GM21367 (cell line): ENCODE measurements at regions not wholly inside any gene's neighbourhood (a gene's known extent, or its start where the extent isn't known, plus 50 kb on each side); places are given as distances from the start of the nearest gene placed in this dataset.
"Not testable (repeated sequence)": the region's sequence is repeated elsewhere in the genome, so short reads cannot be mapped to it uniquely, and the experiment has no call there.

Source experiments
- ATAC-seq: cut with Tn5 transposase; IDR thresholded peaks from one replicate; pipeline ENCODE4 v1.9.1; 2021; ENCODE audit not compliant: unreplicated experiment

DNA sequence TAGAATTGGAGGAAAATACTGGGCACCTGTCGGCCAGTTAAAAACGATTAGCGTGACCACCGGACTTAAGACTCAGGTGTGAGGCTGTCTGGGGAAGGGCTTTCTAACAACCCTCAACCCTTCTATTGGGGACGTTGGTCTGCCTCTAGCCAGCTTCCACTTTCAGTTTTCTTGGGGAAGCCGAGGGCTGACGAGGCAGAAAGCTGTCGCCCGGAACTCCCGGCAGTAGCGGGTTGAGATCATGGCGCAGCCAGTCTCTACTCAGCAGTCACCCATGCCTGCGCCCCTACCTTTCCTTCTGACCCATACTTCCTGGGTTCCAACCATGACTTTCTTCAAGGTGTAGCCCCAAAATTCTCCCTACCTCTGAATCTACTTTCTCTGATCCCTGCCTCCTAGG lies 1424.1 kb downstream of the SLITRK1 start:
- no peak for ATAC-seq

DNA sequence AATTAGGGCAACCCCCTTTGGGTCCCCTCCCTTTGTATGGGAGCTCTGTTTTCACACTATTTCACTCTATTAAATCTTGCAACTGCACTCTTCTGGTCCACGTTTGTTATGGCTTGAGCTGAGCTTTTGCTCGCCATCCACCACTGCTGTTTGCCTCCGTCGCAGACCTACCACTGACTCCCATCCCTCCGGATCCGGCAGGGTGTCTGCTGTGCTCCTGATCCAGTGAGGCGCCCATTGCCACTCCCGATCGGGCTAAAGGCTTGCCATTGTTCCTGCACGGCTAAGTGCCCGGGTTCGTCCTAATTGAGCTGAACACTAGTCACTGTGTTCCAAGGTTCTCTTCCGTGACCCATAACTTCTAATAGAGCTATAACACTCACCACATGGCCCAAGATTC lies 1424.7 kb downstream of the SLITRK1 start:
- ATAC-seq, result not testable (repeated sequence)

DNA sequence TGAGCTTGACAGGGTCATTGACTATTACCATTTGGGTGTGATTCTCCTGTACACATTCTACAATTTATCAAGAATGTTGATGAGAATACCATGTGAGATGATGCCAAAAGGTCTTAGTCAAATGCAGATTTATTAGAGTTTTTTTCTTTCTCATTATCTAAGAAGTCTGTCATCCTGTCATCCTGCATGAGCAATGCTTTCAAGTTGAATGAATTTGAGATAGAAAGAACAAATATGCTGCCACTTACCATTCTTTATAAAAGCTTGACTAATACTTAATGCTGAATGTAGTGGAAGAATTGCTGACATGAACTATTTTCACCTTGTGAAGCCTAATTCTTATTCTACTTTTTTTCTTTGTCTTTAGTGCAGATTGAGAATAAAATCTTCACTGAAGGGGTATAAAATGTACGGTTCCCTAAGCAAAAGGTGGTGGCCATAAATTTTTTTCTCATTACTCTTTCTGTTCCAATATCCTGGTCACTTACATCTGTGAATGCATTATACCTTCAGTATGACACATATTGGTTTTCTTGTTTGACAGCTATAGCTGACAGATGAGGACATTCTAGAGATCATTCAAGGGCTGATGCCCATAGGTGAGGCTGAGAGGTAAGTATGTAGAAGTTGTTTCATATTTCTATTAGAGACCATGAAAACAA lies 1434.7 kb downstream of the SLITRK1 start:
- ATAC-seq, result no peak

DNA sequence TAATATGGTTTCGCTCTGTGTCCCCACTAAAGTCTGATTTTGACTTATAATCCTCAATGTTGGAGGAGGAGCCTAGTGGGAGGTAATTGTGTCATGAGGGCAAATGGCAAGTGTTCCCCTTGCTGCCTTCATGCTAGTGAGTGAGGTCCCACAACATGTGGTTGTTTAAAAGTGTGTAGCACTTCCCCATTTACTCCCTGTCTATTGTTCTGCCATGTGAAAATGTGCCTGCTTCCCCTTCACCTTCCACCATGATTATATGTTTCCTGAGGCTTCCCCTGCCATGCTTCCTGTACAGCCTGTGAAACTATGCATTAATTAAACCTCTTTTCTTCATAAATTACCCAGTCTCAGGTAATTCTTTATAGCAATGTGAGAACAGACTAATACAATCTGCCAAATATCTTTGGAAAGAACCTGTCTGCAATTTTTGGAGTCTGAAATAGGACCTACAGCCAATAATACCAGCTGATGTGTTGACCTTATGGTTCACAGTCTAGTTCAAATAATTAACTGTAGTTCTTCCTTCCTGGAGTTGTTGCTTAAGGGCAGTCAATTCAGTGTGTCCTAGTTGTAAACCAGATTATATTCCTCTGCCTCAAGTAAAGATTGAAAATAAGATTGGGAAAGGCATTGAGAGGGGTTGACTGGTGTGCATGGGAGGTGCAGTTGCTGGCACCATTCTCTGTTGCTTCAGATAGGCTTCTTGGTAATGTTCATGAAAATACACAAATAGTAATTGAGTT lies 1442.9 kb downstream of the SLITRK1 start:
- no peak for ATAC-seq

DNA sequence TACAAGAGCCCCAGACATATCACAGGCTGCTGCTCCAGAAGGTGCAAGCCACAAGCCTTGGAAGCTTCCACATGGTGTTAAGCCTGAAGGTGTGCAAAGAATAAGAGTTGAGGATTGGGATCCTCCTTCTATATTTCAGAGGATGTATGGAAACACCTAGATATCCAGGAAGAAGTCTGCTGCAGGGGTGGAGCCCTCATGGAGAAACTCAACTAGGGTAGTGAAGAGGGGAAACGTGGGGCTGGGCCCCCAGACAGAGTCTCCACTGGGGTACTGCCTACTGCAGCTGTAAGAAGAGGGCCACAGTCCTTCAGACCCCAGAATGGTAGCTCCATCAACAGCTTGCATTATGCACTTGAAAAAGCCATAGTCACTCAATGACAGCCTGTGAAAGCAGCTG lies 1444.0 kb downstream of the SLITRK1 start:
- ATAC-seq, result no peak

DNA sequence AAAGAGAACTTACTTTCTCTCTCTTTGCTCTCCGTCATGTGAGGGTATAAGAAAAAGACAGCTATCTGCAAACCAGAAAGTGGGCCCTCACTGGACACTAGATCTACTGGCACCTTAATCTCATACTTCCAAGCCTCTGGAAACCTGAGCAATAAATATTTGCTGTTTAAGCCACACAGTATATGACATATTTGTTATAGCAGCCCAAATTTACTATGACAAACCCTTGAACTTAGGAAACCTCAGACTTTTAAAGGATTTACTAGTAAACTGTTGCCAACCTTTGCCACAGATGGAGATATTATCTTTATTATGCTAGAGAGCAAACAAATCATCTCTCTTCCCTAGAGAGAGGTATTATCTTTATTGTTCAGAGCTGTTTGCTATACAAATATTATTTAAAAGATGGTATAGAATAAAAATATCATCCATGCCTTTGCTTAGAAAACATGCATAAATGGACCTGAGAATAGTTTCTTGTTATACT lies 1446.1 kb downstream of the SLITRK1 start:
- ATAC-seq, result no peak

DNA sequence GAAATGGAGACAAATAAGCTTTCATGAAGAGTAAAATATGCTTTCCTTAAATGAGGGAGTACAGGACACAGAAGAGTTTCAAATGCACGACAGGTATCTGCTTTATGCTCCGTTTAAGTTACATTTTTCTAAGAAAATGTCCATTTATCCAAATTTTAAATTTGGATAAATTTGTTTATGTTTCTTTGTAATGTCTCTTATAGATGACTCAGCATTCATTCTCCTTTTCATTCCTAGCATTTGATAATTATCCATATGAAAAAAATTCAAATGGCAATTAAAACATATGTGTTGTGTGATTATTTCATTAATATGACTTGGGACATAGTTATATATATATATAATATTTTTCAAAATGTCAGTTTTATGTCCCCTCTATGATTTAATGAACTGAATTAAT lies 1449.3 kb downstream of the SLITRK1 start:
- no peak for ATAC-seq

DNA sequence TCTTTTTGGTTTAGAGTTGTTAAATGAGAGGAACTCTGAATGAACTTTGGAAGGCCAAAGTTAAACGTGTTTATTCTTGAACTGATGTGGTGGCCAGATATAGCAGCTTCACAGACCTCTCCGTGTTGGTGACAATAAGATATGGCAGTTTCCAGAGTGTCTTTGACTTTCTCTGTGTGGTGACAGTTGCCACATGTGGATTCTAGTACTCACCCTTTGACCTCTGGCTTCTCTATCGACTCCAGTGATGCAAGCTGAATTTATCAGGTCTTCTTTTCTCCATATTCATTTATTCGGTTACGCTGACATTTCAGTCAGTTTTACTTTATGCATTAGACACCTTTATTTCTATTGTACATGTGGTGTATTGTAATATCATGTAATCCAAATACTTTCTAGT lies 1469.5 kb downstream of the SLITRK1 start:
- ATAC-seq, result no peak

DNA sequence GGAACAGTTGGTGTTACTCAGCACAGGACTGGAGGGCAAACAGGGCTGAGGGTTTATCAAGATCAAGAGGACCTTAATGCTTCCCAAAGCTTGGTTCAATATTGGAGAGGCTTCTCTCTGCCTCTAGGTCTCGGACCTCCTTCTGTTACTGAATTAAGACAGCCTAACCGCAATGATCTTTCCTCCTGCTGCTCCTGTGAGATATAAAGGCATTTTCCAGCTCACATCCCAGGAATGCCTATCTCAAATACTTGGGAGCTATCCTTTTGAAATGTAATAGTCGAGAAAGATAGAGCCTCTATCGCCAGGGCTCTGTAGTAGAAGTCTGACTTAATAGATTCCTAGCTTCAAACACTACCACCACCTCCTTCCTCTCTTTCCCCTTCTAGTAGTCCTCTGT lies 1475.0 kb downstream of the SLITRK1 start:
- no peak for ATAC-seq

DNA sequence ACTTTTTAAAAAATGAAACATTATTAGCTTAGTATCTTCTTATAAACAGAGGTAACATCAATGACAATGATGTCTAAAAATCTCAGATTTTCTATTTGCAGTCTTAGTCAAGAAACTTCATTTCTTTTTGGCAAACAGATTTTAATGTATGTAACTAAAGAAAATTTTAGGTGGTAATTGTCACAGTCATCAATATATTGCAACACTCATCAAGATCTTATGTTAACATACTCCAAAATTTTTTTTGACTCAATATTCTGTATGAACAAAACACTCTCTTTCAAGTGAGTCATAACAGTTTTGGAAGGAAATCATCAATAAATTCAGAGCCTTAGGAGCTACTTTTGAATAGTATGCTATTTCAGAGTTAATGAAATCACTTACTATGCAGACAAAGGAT lies 1507.6 kb downstream of the SLITRK1 start:
- ATAC-seq, result no peak

DNA sequence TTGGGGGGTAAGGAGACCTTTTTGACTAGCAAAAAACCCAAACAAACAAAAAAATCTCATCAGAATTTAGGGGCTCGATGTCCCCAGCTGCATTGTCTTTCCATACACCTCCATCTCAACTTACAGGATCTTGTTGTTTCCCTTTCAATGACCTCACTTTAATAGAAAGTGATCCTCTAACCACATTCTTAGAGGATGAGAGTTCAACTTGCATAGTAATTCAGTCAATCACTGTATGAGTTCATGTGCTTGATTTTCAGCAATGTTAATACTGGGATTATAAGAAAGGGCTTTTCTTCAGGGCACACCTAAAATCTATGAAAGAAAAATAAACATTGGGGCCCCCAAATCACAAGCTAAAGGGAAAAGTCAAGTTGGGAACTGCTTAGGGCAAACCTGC lies 1512.0 kb downstream of the SLITRK1 start:
- no peak for ATAC-seq

DNA sequence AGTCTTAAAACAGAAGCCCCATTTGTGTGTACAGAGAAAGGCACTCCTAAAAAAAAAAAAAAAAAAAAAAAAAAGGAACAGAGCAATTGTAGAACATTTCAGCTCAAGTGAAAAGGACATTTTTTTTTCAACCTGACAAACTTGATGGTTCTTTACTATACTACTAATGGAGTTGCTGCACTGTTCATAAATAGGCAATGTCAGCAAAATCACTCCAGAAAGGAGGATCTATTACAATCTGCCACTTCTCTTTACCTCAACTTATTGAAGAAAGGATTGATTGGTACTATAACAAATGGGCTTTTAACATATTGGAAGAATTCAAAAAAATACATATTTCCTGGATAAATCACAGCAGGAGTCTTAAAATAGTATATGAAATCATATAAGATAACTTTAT lies 1517.7 kb downstream of the SLITRK1 start:
- no peak for ATAC-seq

DNA sequence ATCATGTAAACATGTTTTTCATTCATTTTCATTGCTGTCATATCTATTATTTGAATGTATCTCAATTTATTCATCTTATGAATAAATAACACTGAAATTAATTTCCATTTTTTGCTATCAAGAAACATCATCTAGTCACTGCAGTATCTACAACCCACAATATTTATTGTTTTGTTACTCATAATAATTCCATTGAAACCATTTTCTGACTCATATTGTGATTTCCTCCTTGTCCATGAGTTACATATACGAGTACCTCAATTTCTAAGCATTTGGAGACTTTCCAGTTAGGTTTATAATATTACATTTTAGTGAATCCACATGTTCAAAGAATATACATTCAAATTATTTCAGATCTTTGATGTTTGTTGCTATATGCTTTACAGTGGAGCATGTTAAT lies 1524.0 kb downstream of the SLITRK1 start:
- ATAC-seq, result no peak

DNA sequence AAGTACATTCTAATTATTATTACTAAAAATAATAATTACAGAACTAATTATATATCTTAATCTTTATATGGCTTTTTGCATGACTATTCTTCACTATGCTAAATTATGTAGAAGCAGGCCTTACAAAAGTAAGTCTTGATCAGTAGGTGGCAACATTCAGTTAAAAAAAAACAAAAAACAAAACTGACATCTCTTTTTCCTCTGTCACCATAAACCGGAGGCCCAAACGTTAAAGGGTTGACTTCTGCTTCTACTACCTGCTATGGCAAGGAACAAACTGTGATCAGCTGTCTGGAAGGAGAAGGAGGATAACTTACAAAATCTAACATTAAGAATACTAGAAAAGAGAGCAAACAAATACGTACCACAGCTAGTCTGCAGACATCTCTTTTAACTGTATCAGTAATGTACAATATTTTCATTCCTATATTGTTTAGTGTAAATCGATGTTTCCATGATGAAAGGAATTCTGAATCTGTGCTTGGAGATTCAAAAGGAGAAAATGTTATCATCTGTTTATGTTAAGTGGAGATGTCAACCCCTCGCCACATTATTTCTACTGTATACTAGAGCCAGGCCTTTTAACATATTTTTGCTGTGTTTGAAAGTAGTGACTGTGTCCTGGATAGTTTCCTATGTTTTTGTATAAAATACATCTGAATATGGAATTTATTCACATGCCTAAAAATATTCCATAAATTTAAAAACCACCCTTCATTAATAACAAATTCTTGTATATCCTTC lies 1525.4 kb downstream of the SLITRK1 start:
- no peak for ATAC-seq

DNA sequence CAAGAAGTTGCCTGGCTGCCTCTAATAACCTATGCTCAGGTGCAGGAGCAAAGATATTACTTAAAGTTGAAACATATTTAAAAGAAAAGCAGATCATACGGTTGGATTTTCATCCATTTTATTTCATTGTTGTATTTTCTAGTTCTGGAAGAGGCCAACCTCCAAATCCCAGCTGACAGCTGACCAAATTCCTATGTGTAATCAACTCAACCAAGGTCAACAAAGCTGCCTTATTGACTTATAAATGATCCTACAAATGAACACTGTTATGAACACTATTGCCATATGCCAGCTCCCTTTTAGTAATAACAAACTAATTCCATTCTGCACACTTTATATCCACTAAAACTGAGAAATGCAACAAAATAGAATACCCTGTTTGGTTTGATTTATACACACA lies 1537.4 kb downstream of the SLITRK1 start:
- no peak for ATAC-seq

DNA sequence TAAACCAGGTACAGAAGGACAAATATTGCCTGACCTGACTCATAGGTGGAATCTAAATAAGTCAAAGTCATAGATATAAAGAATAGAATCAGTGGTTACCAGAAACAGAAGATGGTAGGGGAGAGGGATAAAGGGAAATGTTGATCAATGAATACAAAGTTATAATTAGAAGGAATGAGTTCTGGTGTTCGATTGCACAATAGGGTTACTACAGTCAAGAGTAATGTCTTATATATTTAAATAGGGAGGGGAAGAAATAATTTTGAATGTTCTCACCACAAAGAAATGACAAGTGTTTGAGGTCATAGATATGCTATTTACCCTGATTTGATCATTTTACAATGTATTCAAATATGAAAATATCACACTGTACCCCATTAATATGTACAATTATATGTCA lies 1541.2 kb downstream of the SLITRK1 start:
- ATAC-seq, result no peak

DNA sequence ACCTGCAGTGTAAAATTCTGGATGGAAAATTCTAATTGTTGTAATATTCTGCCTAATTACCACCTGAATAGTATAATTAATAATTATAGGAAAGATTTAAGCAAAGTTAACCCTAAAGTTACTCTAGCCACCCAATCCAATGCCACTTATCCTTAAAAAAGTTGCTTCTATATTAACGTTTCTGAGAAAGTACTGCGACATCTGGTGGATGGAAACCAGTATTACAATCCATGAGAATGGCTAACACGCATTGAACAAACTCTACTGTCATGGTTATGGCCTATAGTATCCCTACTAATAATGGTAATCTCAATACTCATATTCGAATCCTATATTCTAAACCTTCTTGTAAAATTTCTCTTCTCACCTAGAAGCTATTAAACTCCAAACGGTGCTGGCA lies 1551.8 kb downstream of the SLITRK1 start:
- no peak for ATAC-seq

DNA sequence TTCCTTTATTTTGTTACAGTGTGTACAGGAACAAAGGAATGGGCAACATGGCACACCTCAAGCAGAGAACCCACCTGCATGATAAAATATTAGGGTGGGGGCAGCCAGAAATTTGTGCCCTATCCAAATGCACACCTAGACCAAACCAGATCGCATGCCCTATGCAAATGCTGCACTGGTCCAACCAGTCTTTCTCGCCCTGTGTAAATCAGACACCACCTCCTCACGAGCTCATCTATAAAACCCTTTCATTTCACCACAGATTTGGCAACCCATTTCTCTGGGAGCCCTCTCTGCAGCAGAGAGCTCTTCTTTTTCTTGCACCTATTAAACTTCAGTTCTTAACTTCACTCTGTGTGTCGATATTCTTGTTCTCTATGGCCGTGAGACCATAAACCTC lies 1559.2 kb downstream of the SLITRK1 start:
- no peak for ATAC-seq

DNA sequence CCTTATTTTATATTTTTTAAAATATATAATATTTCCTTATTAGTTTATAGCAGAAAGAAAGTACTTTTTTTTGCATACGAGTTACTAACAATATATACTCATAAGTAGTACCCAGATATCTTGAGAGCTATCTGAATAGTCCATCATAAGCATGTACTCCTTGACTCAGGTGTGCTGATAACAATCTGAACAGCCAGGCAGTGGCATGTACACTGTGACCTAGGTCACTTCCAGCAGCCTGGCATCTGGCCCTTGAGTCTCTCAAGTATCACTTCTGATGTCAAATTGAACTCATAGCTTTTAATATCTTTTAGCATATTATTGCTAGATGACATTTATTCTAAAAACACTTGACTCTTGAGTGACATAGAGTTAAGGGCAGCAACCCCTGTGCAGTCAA lies 1576.7 kb downstream of the SLITRK1 start:
- no peak for ATAC-seq

DNA sequence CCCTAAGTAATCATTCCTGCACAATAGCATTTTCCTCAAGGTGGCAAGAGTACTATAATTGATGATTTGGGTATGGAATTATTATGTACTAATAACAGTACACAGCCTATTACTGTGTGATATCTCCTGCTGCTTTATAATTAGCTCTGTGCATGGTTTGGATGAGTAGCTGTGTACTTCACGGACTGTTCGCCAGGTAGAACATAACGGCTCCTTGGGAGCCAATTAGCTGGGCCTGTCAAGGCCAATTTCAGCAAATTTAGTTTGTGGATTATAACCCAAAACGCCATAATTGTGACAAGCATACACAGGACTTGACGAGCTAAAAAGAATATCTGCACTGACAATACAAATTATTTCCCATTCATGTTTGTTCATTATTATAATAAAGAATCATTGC lies 1584.2 kb downstream of the SLITRK1 start:
- no peak for ATAC-seq

DNA sequence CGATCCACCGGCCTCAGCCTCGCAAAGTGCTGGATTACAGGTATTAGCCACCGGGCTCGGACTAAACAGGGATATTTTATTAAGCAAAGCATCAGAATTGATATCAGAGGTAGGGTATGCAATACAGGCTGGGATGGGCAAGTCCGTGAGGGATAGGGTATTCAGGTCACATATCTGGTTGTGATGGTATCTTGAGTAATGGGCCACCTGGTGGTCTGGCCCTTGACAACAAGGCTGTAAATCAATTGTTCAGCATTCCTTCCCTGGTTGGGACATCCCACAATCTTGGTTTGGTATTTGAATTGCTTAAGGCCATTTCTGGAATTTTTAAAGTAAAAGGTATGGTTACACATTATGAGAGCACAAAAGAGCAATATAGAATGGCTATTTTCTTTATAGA lies 1588.0 kb downstream of the SLITRK1 start:
- ATAC-seq, result no peak

DNA sequence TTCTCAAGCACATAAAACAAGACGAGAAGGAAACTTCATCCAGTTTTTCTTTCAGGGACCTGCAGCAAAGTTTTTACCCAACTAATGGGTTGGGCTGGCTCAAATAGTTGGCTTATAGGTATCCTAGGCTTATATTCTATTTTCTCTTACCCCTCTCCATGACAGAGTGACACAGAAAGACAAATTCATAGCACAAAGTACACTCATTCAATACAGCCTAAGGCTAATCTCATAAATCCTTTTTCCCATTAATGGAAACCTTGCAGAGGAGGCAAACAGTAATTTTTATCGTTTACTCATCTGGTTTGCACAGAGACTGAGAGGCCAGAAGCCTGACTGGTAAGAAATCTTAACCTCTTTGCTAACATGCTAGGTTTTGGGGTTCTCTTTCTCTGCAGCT lies 1589.9 kb downstream of the SLITRK1 start:
- no peak for ATAC-seq
